ENCODE measurements at regions not wholly inside any gene's neighbourhood (a gene's known extent, or its start where the extent isn't known, plus 50 kb on each side); places are given as distances from the start of the nearest gene placed in this dataset.

GRCh38 chr5:57932761-57933160 is 450.1 kb upstream of the ACTBL2 start:
- TF ChIP-seq CTCF (IDR thresholded peaks at IDR 0.05; ENCODE audit: insufficient read depth in 1 of 2, low read depth in 1 of 2, low read length in 1 of 2, severe bottlenecking in 1 of 2, unreplicated experiment in 1 of 2) = no peak
- Histone ChIP-seq H3K4me3 (ENCODE audit: low read depth, low read length) (no peak overlapping the region), H3K36me3 (ENCODE audit: control insufficient read depth, insufficient read depth, low read length) (no peaks in the 10 kb centered on the region), H3K27me3 (replicated peaks; ENCODE audit: control insufficient read depth, insufficient read depth, low read length) (no peaks in the 10 kb centered on the region), H3K4me1 (no peaks in the 10 kb centered on the region), H3K9me3 (no peaks in the 10 kb centered on the region)
- Mint-ChIP-seq H3K27me3 (ENCODE audit: insufficient read depth, unreplicated experiment) (no peaks in the 10 kb centered on the region), H3K9me3 (ENCODE audit: unreplicated experiment) (no peaks in the 10 kb centered on the region), H3K27ac (ENCODE audit: unreplicated experiment) (no peak overlapping the region), H3K36me3 (ENCODE audit: insufficient read depth, unreplicated experiment) (no peaks in the 10 kb centered on the region), H3K4me3 (ENCODE audit: unreplicated experiment) (no peak overlapping the region), H3K4me1 (ENCODE audit: low read depth, unreplicated experiment) (no peaks in the 10 kb centered on the region)
- POLR2A ChIA-PET = no interaction called here
- no peak for DNase-seq
- BruUV-seq (replicated peaks) = no TSS peak
- intact Hi-C loops (cut with micrococcal nuclease; ENCODE audit: unreplicated experiment) = no loop called here
- CTCF ChIA-PET = no interaction called here

- H3K36me3 ChIP-seq (ENCODE audit: control insufficient read depth, insufficient read depth, low read length) = no peaks in the 10 kb centered on the region
- DNase-seq = no peak
- Mint-ChIP-seq H3K9me3 (ENCODE audit: unreplicated experiment) (no peaks in the 10 kb centered on the region), H3K4me3 (ENCODE audit: unreplicated experiment) (no peak overlapping the region), H3K36me3 (ENCODE audit: insufficient read depth, unreplicated experiment) (no peaks in the 10 kb centered on the region), H3K27me3 (ENCODE audit: insufficient read depth, unreplicated experiment) (no peaks in the 10 kb centered on the region), H3K4me1 (ENCODE audit: low read depth, unreplicated experiment) (no peaks in the 10 kb centered on the region), H3K27ac (ENCODE audit: unreplicated experiment) (no peak overlapping the region)
- TF ChIP-seq CTCF (IDR thresholded peaks at IDR 0.05; ENCODE audit: insufficient read depth in 1 of 2, low read depth in 1 of 2, low read length in 1 of 2, severe bottlenecking in 1 of 2, unreplicated experiment in 1 of 2) = no peak
- H3K4me1 ChIP-seq = no peaks in the 10 kb centered on the region
- ChIA-PET POLR2A (no interaction called here), CTCF (no interaction called here)
- BruUV-seq (replicated peaks) = no TSS peak
- intact Hi-C loops (cut with micrococcal nuclease; ENCODE audit: unreplicated experiment) = no loop called here
- no peak overlapping the region for H3K4me3 ChIP-seq (ENCODE audit: low read depth, low read length)
- no peaks in the 10 kb centered on the region for H3K9me3 ChIP-seq
- no peaks in the 10 kb centered on the region for H3K27me3 ChIP-seq (replicated peaks; ENCODE audit: control insufficient read depth, insufficient read depth, low read length)
Observed at GRCh38 chr5:57931807-57932206, 449.2 kb upstream of the ACTBL2 start.

- Mint-ChIP-seq H3K4me1 (ENCODE audit: low read depth, unreplicated experiment) (no peaks in the 10 kb centered on the region), H3K4me3 (ENCODE audit: unreplicated experiment) (no peak overlapping the region), H3K27ac (ENCODE audit: unreplicated experiment) (no peak overlapping the region), H3K27me3 (ENCODE audit: insufficient read depth, unreplicated experiment) (no peaks in the 10 kb centered on the region), H3K9me3 (ENCODE audit: unreplicated experiment) (no peaks in the 10 kb centered on the region), H3K36me3 (ENCODE audit: insufficient read depth, unreplicated experiment) (no peaks in the 10 kb centered on the region)
- CTCF ChIA-PET = no interaction called here
- BruUV-seq (replicated peaks) = no TSS peak
- Histone ChIP-seq H3K4me3 (ENCODE audit: low read depth, low read length) (no peak overlapping the region), H3K9me3 (no peaks in the 10 kb centered on the region), H3K36me3 (ENCODE audit: control insufficient read depth, insufficient read depth, low read length) (no peaks in the 10 kb centered on the region), H3K27me3 (replicated peaks; ENCODE audit: control insufficient read depth, insufficient read depth, low read length) (no peaks in the 10 kb centered on the region), H3K4me1 (no peaks in the 10 kb centered on the region)
- intact Hi-C loops (cut with micrococcal nuclease; ENCODE audit: unreplicated experiment) = no loop called here
- POLR2A ChIA-PET = no interaction called here
- no peak for DNase-seq
- TF ChIP-seq CTCF (IDR thresholded peaks at IDR 0.05; ENCODE audit: insufficient read depth in 1 of 2, low read depth in 1 of 2, low read length in 1 of 2, severe bottlenecking in 1 of 2, unreplicated experiment in 1 of 2) = no peak
Observed at GRCh38 chr5:57931352-57931751, 448.7 kb upstream of the ACTBL2 start.
